ENCODE measurements at regions not wholly inside any gene's neighbourhood (a gene's known extent, or its start where the extent isn't known, plus 50 kb on each side); places are given as distances from the start of the nearest gene placed in this dataset.

- DNase-seq (ENCODE audit: extremely low spot score) = no peak
- TF ChIP-seq SUZ12 (IDR thresholded peaks at IDR 0.05) (no peak), HDGF (IDR thresholded peaks at IDR 0.05; ENCODE audit: borderline replicate concordance) (no peak), ZNF384 (IDR thresholded peaks at IDR 0.05) (no peak), FOXK2 (IDR thresholded peaks at IDR 0.05) (no peak), SP1 (IDR thresholded peaks at IDR 0.05) (no peak), PKNOX1 (IDR thresholded peaks at IDR 0.05) (no peak), BHLHE40 (IDR thresholded peaks at IDR 0.05; ENCODE audit: borderline replicate concordance) (no peak), NFRKB (IDR thresholded peaks at IDR 0.05) (no peak), TARDBP (IDR thresholded peaks at IDR 0.05) (no peak), ARNT (IDR thresholded peaks at IDR 0.05) (no peak), L3MBTL2 (conservative IDR thresholded peaks at IDR 0.05) (no peak), ELF4 (IDR thresholded peaks at IDR 0.05) (no peak), FOXA1 (IDR thresholded peaks at IDR 0.05) (no peak), LEF1 (IDR thresholded peaks at IDR 0.05; ENCODE audit: borderline replicate concordance) (no peak), FOXM1 (IDR thresholded peaks at IDR 0.05; ENCODE audit: borderline replicate concordance) (no peak), CTBP1 (IDR thresholded peaks at IDR 0.05; ENCODE audit: borderline replicate concordance) (no peak)
- CTCF ChIA-PET = no interaction called here
- POLR2A ChIA-PET = no interaction called here
Observed at GRCh38 chr11:82117362-82117761, 616.3 kb downstream of the FAM181B start.

GRCh38 chr11:82105331-82105998, 628.2 kb downstream of the FAM181B start:
- no peak for DNase-seq (ENCODE audit: extremely low spot score)
- CTCF ChIA-PET = no interaction called here
- TF ChIP-seq HDGF (IDR thresholded peaks at IDR 0.05; ENCODE audit: borderline replicate concordance) = no peak
- no peak for TF ChIP-seq FOXK2 (IDR thresholded peaks at IDR 0.05)
- POLR2A ChIA-PET = no interaction called here

GRCh38 chr11:82092904-82093303, 640.8 kb downstream of the FAM181B start:
- no peak for TF ChIP-seq SP1 (IDR thresholded peaks at IDR 0.05)
- TF ChIP-seq NFRKB (IDR thresholded peaks at IDR 0.05) = no peak
- no peak for TF ChIP-seq SUZ12 (IDR thresholded peaks at IDR 0.05)
- TF ChIP-seq LEF1 (IDR thresholded peaks at IDR 0.05; ENCODE audit: borderline replicate concordance) = no peak
- TF ChIP-seq L3MBTL2 (conservative IDR thresholded peaks at IDR 0.05) = no peak
- no peak for TF ChIP-seq PKNOX1 (IDR thresholded peaks at IDR 0.05)
- no peak for TF ChIP-seq BHLHE40 (IDR thresholded peaks at IDR 0.05; ENCODE audit: borderline replicate concordance)
- no peak for TF ChIP-seq ARNT (IDR thresholded peaks at IDR 0.05)
- no peak for TF ChIP-seq FOXM1 (IDR thresholded peaks at IDR 0.05; ENCODE audit: borderline replicate concordance)
- TF ChIP-seq HDGF (IDR thresholded peaks at IDR 0.05; ENCODE audit: borderline replicate concordance) = no peak
- no peak for TF ChIP-seq TARDBP (IDR thresholded peaks at IDR 0.05)
- no peak for TF ChIP-seq CTBP1 (IDR thresholded peaks at IDR 0.05; ENCODE audit: borderline replicate concordance)
- TF ChIP-seq ELF4 (IDR thresholded peaks at IDR 0.05) = no peak
- no peak for TF ChIP-seq ZNF384 (IDR thresholded peaks at IDR 0.05)
- TF ChIP-seq FOXA1 (IDR thresholded peaks at IDR 0.05) = no peak
- no peak for TF ChIP-seq FOXK2 (IDR thresholded peaks at IDR 0.05)
- ChIA-PET CTCF (no interaction called here), POLR2A (no interaction called here)
- DNase-seq (ENCODE audit: extremely low spot score) = no peak

GRCh38 chr11:82089426-82089825, 644.2 kb downstream of the FAM181B start:
- POLR2A ChIA-PET = no interaction called here
- DNase-seq (ENCODE audit: extremely low spot score) = no peak
- TF ChIP-seq BHLHE40 (IDR thresholded peaks at IDR 0.05; ENCODE audit: borderline replicate concordance) (no peak), ELF4 (IDR thresholded peaks at IDR 0.05) (no peak), L3MBTL2 (conservative IDR thresholded peaks at IDR 0.05) (no peak)
- CTCF ChIA-PET = no interaction called here

- DNase-seq (ENCODE audit: extremely low spot score) = no peak
- ChIA-PET CTCF (no interaction called here), POLR2A (no interaction called here)
- TF ChIP-seq FOXM1 (IDR thresholded peaks at IDR 0.05; ENCODE audit: borderline replicate concordance) = no peak
- TF ChIP-seq ZNF384 (IDR thresholded peaks at IDR 0.05) = no peak
- no peak for TF ChIP-seq NFRKB (IDR thresholded peaks at IDR 0.05)
- no peak for TF ChIP-seq HDGF (IDR thresholded peaks at IDR 0.05; ENCODE audit: borderline replicate concordance)
- no peak for TF ChIP-seq BHLHE40 (IDR thresholded peaks at IDR 0.05; ENCODE audit: borderline replicate concordance)
- no peak for TF ChIP-seq TARDBP (IDR thresholded peaks at IDR 0.05)
Observed at GRCh38 chr11:82085493-82085892, 648.2 kb downstream of the FAM181B start.

GRCh38 chr11:82082976-82083375, 650.7 kb downstream of the FAM181B start:
- TF ChIP-seq SUZ12 (IDR thresholded peaks at IDR 0.05) (no peak), FOXA1 (IDR thresholded peaks at IDR 0.05) (no peak)
- CTCF ChIA-PET = no interaction called here
- no peak for DNase-seq (ENCODE audit: extremely low spot score)
- POLR2A ChIA-PET = no interaction called here

- POLR2A ChIA-PET = no interaction called here
- CTCF ChIA-PET = no interaction called here
- TF ChIP-seq HDGF (IDR thresholded peaks at IDR 0.05; ENCODE audit: borderline replicate concordance) = no peak
- TF ChIP-seq NFRKB (IDR thresholded peaks at IDR 0.05) = no peak
- no peak for TF ChIP-seq ARNT (IDR thresholded peaks at IDR 0.05)
- DNase-seq (ENCODE audit: extremely low spot score) = no peak
Observed at GRCh38 chr11:82080160-82080559, 653.5 kb downstream of the FAM181B start.

GRCh38 chr11:82076126-82076525, 657.5 kb downstream of the FAM181B start:
- TF ChIP-seq HDGF (IDR thresholded peaks at IDR 0.05; ENCODE audit: borderline replicate concordance) = no peak
- ChIA-PET CTCF (no interaction called here), POLR2A (no interaction called here)
- no peak for DNase-seq (ENCODE audit: extremely low spot score)
